ENCODE measurements at regions not wholly inside any gene's neighbourhood (a gene's known extent, or its start where the extent isn't known, plus 50 kb on each side); places are given as distances from the start of the nearest gene placed in this dataset.

GRCh38 chr3:176755977-176756376 lies 441.3 kb downstream of the TBL1XR1 start (continued):
- TF ChIP-seq PRDM15 (CRISPR knock-in tag; IDR thresholded peaks at IDR 0.05) (no peak), NFE2L1 (CRISPR knock-in tag; IDR thresholded peaks at IDR 0.05) (no peak), PREB (CRISPR knock-in tag; IDR thresholded peaks at IDR 0.05; ENCODE audit: borderline replicate concordance) (no peak), IRF2 (CRISPR knock-in tag; IDR thresholded peaks at IDR 0.05; ENCODE audit: borderline replicate concordance, low read depth) (no peak), SOX15 (CRISPR knock-in tag; IDR thresholded peaks at IDR 0.05) (no peak), RORB (CRISPR knock-in tag; IDR thresholded peaks at IDR 0.05) (no peak), ATF1 (CRISPR knock-in tag; IDR thresholded peaks at IDR 0.05) (no peak), TEAD1 (CRISPR knock-in tag; IDR thresholded peaks at IDR 0.05) (no peak), ZNF425 (CRISPR knock-in tag; conservative IDR thresholded peaks at IDR 0.05) (no peak), TP53 (CRISPR knock-in tag; IDR thresholded peaks at IDR 0.05) (no peak)

- H3K4me3 Mint-ChIP-seq: no peak overlapping the region
- no peaks in the 10 kb centered on the region for H3K36me3 Mint-ChIP-seq
- ChIA-PET POLR2A (no interaction called here), CTCF (no interaction called here)
- peaks cover 5% of the 10 kb centered on the region; the same call in 1 of the 2 replicates for H3K9me3 Mint-ChIP-seq
- no peak for ATAC-seq
- no peaks in the 10 kb centered on the region for H3K27me3 Mint-ChIP-seq (ENCODE audit: low read depth)
- no peak for DNase-seq (ENCODE audit: low spot score)
- peaks cover 4% of the 10 kb centered on the region; the same call in 1 of the 2 replicates for H3K4me1 Mint-ChIP-seq
- H3K27ac Mint-ChIP-seq: no peak overlapping the region
- TF ChIP-seq NR1H2 (CRISPR knock-in tag; IDR thresholded peaks at IDR 0.05) (no peak), MLX (CRISPR knock-in tag; IDR thresholded peaks at IDR 0.05) (no peak), FOXP1 (CRISPR knock-in tag; IDR thresholded peaks at IDR 0.05; ENCODE audit: borderline replicate concordance) (no peak), FOXJ3 (CRISPR knock-in tag; IDR thresholded peaks at IDR 0.05; ENCODE audit: borderline replicate concordance) (no peak), ZNF671 (CRISPR knock-in tag; IDR thresholded peaks at IDR 0.05) (no peak), EMX1 (CRISPR knock-in tag; IDR thresholded peaks at IDR 0.05) (no peak), ZNF532 (CRISPR knock-in tag; IDR thresholded peaks at IDR 0.05; ENCODE audit: borderline replicate concordance) (no peak), TEAD1 (CRISPR knock-in tag; IDR thresholded peaks at IDR 0.05) (no peak), ZNF425 (CRISPR knock-in tag; conservative IDR thresholded peaks at IDR 0.05) (no peak), E2F4 (CRISPR knock-in tag; IDR thresholded peaks at IDR 0.05; ENCODE audit: borderline replicate concordance, low read depth) (no peak), ZSCAN18 (CRISPR knock-in tag; IDR thresholded peaks at IDR 0.05) (no peak), PRRX2 (CRISPR knock-in tag; IDR thresholded peaks at IDR 0.05) (no peak)
Measured at GRCh38 chr3:176755552-176755951, 441.7 kb downstream of the TBL1XR1 start.

Data from WTC11 (cell line).